ENCODE measurements at regions not wholly inside any gene's neighbourhood (a gene's known extent, or its start where the extent isn't known, plus 50 kb on each side); places are given as distances from the start of the nearest gene placed in this dataset.

- TF ChIP-seq POLR2A (IDR thresholded peaks at IDR 0.05) = no peak
- TF ChIP-seq, protein P1, sequence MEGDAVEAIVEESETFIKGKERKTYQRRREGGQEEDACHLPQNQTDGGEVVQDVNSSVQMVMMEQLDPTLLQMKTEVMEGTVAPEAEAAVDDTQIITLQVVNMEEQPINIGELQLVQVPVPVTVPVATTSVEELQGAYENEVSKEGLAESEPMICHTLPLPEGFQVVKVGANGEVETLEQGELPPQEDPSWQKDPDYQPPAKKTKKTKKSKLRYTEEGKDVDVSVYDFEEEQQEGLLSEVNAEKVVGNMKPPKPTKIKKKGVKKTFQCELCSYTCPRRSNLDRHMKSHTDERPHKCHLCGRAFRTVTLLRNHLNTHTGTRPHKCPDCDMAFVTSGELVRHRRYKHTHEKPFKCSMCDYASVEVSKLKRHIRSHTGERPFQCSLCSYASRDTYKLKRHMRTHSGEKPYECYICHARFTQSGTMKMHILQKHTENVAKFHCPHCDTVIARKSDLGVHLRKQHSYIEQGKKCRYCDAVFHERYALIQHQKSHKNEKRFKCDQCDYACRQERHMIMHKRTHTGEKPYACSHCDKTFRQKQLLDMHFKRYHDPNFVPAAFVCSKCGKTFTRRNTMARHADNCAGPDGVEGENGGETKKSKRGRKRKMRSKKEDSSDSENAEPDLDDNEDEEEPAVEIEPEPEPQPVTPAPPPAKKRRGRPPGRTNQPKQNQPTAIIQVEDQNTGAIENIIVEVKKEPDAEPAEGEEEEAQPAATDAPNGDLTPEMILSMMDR (IDR thresholded peaks at IDR 0.05 in 4 of 5, conservative IDR thresholded peaks at IDR 0.05 in 1 of 5) = no peak
These were observed 129.5 kb upstream of the PRNP start for GRCh38 chr20:4556781-4557180.

All from gastrocnemius medialis (tissue), 4 donors.